ENCODE measurements at regions not wholly inside any gene's neighbourhood (a gene's known extent, or its start where the extent isn't known, plus 50 kb on each side); places are given as distances from the start of the nearest gene placed in this dataset.

- no peak for DNase-seq (ENCODE audit: low read depth in 3 of 3)
Measured at GRCh38 chr4:115781528-115782146, 668.2 kb upstream of the NDST4 start.

- no peak for DNase-seq (ENCODE audit: low read depth in 3 of 3)
Measured at GRCh38 chr4:115780835-115781234, 667.4 kb upstream of the NDST4 start.

- no peak for DNase-seq (ENCODE audit: low read depth in 3 of 3)
Measured at GRCh38 chr4:115780268-115780667, 666.8 kb upstream of the NDST4 start.

- no peak for DNase-seq (ENCODE audit: low read depth in 3 of 3)
Measured at GRCh38 chr4:115770046-115770543, 656.7 kb upstream of the NDST4 start.

DNA sequence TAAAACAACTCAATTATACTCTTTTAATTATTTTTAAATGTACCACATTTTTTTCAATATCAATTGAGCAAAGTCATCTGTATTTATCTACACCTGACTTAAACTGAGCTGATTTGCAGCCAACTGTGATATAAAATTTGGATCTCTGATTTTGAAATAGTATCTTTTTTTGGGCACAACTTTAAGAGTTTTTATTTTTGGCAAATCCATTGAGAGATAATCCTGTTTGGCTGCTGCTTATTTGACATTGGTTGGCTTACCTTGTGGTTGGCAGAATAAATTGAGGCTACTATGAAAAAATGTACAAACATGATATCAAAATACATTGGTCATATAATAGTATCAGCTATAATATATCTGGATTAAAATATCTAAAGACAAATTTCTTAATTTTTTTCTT is 656.0 kb upstream of the NDST4 start:
- DNase-seq (ENCODE audit: low read depth in 3 of 3), result no peak

- no peak for DNase-seq (ENCODE audit: low read depth in 3 of 3)
Measured at GRCh38 chr4:115763051-115763450, 649.6 kb upstream of the NDST4 start.

GRCh38 chr4:115759231-115759630 is 645.8 kb upstream of the NDST4 start:
- no peak for DNase-seq (ENCODE audit: low read depth in 3 of 3)

GRCh38 chr4:115749404-115749803 is 636.0 kb upstream of the NDST4 start:
- DNase-seq (ENCODE audit: low read depth in 3 of 3), result no peak

- DNase-seq (ENCODE audit: low read depth in 3 of 3), result no peak
Measured at GRCh38 chr4:115740806-115741205, 627.4 kb upstream of the NDST4 start.

DNA sequence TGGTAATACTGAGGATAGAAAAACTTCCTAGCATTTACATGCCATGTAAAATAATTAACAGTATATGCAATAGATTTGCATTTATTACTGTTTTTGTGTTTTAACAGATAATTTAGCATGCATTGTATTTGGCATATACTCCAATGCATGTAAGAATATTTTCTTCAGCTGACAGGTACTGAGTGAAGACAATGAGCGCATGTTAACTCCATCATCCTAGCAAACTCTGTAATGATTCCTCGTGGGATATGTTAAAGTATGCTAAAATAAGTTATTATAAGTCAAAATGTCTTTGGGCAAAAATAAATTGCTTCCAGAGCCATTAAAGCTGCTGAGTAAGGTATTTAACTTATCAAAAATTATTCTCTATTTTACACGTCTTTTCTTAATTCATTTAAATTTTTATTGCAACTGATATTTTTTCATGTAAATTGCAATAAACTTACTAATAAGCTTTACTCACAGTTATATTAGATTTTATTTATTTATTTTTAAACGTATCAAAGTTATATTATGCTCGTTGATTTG is 616.4 kb upstream of the NDST4 start:
- no peak for DNase-seq (ENCODE audit: low read depth in 3 of 3)

DNA sequence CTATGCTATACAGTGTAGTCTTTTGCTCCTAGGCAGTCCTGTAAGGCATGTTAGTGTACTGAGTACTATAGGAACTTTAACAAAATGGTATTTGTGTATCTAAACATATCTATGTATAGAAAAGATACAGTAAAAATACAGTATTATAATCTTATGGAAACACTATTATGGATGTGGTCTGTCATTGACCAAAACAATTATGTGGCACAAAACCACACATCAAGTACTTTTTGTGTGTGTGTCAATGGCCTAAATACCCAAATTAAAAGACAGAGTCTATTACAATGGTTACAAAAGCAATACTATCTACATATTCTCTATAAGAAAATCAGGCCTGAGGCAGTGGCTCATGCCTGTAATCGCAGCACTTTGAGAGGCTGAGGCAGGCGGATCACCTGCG is 610.2 kb upstream of the NDST4 start:
- no peak for DNase-seq (ENCODE audit: low read depth in 3 of 3)

DNA sequence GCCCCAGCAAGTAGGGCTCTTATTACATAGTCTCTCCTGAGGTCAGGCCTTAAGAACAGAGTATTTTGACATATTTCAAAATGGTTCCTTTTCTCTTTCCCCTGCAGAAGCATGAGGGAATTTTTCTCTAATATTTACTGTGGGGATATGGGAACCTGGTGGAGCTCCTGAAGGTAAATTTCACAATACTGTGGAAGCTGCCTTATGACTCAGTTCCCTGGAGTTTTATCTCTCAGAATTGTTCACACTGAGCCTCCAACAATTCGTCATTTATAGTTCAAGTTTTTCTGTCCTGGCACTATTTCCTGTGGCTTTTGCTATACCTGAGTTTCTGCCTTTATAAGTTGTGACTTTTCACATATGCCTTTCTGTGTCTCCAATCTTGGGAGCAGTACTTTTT is 607.2 kb upstream of the NDST4 start:
- DNase-seq (ENCODE audit: low read depth in 3 of 3), result no peak

DNA sequence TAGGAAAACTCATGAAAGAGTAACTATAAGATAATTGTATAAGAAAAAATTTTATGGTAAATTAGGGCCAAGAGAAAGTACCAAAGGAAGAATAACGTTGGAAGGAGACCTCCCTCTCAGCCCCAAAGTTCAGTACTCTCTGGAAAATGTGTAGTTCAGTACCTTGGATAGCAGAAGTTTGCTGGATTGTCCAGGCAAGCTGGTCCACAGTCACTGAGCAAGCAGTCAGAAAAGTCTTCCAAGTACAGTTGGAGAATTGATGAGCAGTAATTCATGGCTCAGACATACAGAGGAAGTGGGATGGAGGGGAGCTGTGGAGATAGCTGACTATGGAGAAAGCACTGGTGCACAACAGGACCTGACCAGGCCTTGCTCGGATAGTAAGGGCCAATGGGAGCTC is 598.2 kb upstream of the NDST4 start:
- DNase-seq (ENCODE audit: low read depth in 3 of 3), result no peak

DNA sequence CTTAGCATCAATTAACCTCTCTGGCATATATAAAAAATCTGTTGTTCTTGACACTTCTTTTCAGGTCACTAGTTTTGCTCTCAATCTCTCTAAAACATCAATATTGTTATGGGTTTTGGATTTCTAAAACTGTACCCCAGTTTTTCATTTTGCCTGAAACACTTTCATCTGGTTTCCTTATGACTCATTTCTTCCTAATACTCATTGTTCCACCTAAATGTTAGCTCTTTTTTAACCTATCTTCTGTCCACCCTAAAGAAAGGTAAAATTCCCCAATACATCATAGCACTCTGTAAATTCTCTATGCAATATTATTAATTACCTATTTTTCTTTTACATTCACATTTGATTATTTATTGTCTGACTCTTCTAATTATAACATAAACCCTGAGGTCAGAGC is 575.5 kb upstream of the NDST4 start:
- no peak for DNase-seq (ENCODE audit: low read depth in 3 of 3)

DNA sequence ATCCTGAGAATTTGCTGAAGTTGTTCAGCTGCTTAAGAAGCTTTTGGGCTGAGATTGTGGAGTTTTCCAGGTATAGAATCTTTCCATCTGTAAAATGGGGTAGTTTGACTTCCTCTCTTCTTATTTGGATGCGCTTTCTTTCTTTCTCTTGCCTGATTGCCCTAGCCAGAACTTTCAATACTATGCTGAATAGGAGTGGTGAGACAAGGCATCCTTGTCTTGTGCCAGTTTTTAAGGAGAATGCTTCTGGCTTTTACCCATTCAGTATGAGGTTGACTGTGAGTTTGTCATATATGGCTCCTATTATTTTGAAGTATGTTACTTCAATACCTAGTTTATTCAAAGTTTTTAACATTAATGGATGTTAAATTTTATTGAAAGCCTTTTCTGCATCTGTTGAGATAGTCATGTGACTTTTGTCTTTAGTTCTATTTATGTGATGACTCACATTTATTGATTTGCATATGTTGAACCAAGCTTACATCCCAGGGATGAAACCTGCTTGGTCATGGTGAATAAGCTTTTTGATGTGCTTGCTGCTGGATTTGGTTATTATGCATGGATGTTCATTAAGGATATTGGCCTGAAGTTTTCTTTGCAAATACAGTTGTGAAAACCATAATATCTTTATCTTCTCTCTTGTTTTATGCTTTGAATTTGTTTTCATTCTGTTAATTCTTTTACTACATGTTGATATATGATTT is 573.8 kb upstream of the NDST4 start:
- DNase-seq (ENCODE audit: low read depth in 3 of 3), result no peak

- DNase-seq (ENCODE audit: low read depth in 3 of 3), result no peak
Measured at GRCh38 chr4:115678425-115678941, 565.1 kb upstream of the NDST4 start.

- no peak for DNase-seq (ENCODE audit: low read depth in 3 of 3)
Measured at GRCh38 chr4:115675719-115676118, 562.3 kb upstream of the NDST4 start.

DNA sequence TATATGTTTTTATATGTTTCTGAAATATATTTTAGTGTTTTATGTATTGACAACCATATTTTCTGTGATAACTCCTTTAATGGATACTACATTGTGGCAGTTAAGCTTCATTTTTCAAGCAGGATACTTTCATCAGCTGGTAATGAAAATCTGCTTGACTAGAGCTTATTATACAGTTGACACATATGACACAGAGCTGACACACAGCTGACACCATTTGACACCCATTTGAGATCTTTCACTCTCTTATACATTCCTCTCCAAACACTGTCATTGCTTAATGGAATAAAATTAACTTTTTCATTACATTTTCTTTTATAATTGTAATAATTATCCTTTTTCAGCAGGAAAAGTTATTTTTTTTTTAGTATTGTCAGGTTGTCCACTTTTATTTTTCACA is 561.1 kb upstream of the NDST4 start:
- DNase-seq (ENCODE audit: low read depth in 3 of 3), result no peak

DNA sequence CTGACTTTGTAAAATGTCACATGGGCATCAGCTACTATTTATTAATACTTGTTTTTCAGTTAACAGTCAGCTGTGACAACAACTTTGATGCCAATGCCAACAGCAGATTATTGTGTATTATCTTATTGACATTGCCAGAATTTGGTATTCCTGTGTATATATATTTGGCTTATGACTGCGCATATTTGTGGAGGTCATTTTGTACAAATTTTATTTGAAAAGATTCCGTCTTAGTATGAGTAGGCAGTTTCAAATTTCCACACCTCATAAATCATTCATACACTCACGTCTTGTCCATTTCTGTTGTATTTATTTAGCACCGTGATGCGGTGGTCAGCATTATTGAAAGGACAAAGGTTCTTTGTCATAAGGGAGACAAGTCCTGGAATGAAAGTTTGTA is 558.2 kb upstream of the NDST4 start:
- no peak for DNase-seq (ENCODE audit: low read depth in 3 of 3)

DNA sequence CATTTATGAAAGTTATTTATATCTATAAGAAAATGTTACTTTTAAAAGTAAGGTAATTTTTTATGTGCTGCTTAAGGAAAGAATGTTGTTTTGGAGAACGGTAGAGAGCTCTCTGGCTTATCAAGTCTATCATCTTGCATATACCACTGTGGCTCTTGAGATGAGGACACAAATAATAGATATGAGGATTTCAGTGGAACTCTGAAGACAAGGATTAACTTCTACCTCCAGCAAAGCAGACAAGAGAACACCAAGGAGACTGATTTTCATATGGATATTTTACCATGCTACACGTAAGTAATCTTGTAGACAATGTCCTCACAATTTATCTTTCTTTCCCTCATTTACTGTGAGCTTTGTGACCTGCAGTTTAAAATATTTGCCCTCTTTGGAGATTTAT is 557.5 kb upstream of the NDST4 start:
- DNase-seq (ENCODE audit: low read depth in 3 of 3), result no peak

DNA sequence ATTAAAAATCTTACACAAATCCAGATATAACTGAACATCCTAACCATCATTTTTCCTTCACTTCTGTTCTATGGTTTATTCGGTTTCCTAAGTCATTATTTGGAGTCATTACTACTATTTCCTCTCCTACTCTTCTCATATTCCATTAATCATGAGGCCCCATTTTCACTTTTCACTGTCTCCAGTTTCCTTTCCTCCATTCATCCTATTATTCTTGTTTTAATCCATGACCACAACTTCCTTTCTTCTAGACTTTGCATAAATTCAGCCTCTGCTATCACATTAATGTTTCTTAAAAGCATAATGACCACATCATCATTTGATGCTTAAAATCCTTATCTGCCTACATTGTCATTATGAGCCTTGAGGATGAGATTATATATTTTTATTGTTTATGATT is 555.0 kb upstream of the NDST4 start:
- no peak for DNase-seq (ENCODE audit: low read depth in 3 of 3)

GRCh38 chr4:115664285-115664684 is 550.9 kb upstream of the NDST4 start:
- DNase-seq (ENCODE audit: low read depth in 3 of 3), result no peak

GRCh38 chr4:115660465-115660864 is 547.0 kb upstream of the NDST4 start:
- no peak for DNase-seq (ENCODE audit: low read depth in 3 of 3)

Data from stimulated activated CD4-positive, alpha-beta T cell treated with anti-CD3 and anti-CD28 coated beads, TNF-alpha, amount 100 ng/mL, for 24 hours (primary cell).